ENCODE measurements at regions not wholly inside any gene's neighbourhood (a gene's known extent, or its start where the extent isn't known, plus 50 kb on each side); places are given as distances from the start of the nearest gene placed in this dataset.

DNA sequence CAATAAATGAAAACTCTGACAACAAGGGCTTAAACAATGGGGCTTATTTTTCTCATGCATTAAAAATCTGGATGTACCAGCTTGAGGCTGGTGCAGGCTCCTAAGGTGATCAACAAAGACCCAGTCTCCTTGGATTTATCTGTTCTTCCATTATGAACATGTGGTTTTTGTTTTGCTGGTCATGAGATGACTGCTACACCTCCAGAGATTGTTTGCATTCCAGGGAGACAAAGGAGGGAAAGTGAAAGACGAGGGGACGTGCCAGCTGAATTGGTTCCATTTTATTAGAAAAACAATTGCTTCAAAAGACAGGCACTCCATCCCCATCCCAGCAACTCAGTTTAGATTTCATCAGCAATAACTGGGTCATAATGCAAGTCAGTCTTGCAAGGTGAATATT lies 90.9 kb upstream of the KCNK1 start:
- no peak for DNase-seq

DNA sequence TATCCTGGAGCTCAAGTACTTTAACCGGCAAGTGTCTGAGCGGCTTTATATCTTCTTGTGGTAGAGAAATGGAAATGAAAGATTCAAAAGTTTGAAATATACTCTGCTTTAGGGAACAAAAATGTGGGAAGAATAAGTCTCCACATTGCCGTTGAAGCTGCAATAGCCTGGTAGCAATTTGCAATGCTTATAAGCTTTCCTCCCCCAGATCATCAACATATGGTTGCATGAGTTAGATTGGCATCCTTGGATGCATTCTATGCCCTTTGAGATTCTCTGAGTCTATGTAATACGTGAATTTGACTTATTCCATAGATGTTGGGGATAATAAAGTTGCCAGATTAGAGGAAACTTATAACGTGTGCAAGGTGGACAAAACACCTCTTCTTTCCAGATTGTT lies 86.1 kb upstream of the KCNK1 start:
- DNase-seq: no peak

DNA sequence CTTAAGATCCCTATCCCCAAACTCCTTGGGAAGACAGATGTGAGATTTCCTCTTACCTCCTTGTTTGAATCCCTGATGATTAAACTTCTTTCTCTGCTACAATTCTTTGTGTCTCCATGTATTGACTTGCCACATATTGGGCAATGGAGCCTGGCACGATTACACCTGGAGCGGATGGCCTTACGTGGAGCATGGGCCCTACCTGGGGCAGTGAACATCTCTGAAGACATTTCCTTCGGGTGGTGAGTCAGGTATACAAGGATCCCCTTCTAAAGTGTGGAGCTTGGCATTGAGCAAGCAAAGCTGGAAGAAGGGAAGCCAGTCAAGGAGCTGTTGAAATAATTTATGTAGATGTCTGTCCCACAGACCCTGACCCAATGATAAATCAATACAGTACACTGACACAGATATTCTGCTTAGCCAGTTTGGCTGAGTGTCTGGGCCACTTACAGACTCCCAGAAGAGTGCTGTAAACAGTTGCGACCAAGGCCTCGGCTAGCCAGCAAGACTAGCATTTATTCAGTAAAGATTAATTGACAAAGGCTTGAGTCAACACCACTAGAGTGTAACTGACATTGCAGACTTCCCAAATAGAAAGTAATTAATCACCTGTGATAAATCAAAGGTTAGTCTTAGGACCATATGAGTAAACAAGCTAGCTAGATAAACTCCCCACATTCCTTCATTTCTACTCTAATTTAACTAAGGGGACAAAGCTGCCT lies 83.1 kb upstream of the KCNK1 start:
- no peak for DNase-seq

DNA sequence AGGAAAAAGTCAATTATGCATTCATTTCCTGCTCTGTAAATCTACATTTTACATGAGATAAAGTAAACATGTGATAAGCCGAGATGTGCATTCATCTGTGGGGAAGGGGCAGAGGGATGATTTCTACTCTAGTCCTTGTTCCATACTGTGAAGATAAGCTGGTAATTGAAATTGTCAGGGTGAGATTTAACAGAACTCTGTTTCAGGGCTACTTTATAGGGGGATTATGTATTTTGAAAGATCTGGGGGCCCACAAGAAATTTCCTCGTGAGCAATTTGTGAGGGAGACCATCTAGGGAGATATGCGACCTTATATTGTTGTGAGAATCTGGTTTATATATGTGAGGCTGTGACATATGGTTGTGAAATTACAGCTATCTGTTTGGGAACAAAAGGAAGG lies 73.1 kb upstream of the KCNK1 start:
- no peak for DNase-seq

DNA sequence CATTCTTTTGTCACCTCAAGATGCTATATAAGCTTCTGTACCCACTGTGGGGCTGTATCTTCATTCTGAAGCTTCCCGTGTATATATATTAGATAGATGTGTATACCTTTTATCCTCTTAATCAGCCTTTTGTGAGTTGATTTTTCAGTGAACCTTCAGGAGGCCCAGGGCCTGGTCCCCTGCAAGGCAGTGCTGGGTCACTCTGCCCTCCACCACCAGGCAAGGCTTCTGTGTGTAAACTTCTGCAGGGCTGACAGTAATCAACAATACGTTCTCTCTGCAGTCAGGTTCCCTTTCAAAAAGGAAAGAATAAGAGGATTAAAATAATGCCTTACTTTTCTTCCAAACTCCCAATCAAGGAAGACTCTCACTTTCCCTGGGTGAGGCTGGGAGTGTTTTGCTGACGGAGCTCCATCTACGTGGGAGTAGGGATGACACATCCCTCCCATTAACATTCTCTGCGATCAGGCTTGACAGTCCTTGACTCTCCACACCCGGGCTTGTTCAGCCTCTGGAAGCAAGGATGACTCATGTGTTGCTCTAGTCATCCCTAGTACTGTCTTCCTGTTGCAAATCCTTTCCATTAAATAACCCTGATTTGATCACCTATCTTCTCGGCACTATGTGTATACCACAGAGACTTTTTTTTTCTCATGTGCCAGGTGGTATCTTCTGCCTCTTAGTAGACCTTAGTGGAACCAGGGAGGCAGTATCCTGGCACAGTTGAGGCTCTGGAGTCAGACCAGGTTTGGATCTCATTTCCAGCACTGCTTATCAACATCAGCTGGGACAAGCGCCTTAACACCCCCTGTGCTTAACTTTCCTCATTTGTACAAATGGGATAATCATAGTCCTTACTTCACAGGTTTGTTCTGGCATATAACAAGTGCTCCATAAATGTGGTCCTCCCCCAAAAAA lies 70.3 kb upstream of the KCNK1 start:
- DNase-seq: no peak

DNA sequence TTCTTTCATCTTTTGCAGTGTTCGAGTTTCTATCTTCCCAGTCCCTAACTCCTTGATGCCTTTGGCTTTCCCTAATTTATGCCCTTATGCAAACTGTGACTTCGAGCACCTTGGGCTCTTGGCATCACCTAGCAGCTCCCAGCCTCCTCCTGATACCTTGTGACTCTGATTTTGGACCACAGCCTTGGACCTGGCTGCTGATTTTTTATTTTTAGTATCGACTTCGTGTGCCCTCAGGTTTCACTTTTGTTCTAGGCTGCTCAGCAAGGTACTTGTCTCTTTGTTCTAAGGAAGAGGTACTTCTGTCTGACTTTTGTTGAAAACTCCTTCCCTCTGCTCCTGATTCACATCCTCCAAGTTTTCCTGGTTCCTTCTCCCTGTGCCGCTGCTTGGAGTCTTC lies 69.6 kb upstream of the KCNK1 start:
- DNase-seq: no peak

DNA sequence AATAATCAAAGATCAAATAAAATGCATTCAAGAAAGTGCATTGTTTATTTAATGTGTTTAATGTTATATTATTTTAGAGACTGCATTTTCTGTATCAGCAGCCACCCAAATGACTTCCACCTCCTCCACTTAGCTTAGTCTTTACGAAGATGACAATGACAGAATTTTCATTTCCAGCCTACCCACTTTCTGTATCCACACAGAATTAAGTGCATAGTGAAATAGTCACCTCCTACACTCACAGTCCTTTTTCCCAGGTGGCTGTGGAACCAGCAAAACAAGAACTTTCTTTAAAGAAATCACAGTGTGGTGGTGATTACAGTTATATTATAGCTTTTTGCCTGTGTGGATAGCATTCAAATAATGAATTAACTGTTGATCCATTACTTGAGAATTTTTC lies 66.2 kb upstream of the KCNK1 start:
- DNase-seq: no peak

DNA sequence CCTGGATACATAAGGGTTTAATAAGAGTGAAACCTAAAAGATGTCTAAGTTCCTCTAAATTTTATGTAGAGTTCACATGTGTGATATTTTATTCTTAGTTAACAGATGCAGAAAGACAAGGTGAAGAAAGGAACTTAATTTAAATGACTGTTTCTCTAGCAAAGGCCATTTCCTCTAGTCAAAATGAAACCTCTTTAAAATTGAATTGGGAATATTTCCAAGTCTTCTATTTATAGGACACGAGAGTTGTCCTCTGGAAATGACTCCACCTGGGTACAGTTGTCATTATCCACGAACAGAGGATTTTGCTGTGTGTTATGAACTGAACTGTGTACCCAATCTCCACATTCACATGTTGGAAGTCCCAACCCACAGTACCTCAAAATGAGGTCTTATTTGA lies 64.5 kb upstream of the KCNK1 start:
- DNase-seq: no peak

DNA sequence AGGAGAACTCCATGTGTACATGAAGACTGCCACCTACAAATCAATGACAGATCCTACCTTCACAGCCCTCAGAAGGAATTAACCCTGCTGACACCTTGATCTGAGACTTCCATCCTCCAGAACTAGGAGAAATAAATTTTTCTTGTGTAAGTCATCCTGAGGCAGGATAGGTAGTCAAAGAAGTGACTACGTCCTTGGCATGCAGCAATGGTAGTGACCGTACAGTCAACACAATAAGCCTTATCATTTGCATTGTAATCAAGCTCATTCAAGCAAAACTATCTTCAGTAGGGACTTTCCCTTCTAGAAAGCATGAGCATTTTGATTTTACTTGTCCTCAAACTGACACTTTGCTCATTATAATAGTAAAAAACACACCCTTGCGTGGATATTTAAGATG lies 64.0 kb upstream of the KCNK1 start:
- no peak for DNase-seq

DNA sequence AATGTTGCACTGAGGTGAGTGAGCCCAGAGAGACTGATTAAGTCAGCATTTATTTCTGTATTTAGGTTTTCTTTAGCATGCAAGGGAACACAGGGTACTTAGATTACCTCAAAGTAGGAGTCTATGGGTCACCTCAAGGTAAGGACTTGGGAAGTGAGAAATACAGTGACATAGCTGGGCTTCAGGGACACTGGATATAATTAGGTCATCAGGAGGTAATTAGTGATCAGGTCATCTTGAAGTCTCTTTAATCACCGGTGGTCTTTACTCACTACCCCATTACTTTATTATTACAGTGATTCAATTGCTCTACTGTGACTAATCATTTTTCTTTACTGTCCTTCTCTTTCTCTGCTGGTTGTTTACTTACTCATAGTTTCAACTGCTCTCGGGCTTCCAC lies 59.9 kb upstream of the KCNK1 start:
- no peak for DNase-seq

DNA sequence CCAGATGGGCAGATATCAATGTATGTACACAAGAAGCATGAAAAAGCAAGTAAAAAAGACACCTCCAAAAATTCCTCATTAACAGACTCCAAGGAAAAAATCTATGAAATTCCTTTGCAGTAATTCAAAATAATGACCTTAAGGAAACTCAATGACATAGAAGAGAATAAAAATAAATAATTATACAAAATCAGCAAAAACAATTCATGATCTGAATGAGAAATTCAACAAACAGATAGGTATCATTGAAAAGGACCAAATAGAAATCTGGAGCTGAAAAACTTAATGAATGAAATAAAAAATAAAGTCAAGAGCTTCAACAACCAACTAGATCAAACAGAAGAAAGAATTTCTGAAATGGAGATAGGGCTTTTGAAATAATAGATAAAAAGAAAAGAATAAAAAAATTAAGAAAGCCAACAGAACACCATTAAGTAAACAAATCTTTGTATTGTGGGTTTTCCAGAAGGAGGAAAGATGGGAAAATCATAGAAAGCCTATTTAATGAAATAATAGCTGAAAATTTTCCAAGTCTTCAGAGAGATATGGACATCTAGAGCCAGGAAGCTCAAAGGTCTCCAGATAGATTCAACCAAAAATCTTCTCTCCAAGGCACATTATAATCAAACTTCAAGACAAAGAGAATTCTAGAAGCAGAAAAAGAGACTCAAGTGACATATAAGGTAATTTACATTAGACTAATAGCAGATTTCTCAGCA lies 52.0 kb upstream of the KCNK1 start:
- DNase-seq: no peak
